ENCODE measurements at regions not wholly inside any gene's neighbourhood (a gene's known extent, or its start where the extent isn't known, plus 50 kb on each side); places are given as distances from the start of the nearest gene placed in this dataset.

DNA sequence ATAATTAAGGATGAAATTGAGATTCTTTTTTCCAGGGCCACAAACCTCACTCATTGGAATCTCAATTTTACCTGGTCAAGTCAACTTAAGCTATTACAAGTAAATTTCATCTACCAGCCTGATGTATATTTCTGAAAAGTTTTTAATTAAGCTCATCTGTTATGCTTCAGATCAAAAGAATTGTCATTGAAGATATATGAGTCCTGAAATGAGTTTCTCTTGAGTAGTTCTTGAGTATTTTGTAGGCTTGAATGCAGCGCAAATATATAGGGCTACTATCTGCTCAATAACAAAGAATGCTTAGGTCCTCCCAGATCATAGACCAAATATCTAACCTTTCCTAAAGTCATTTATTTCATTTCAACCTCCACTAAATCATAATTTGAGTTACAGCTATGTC is 482.2 kb upstream of the ST8SIA4 start:
- no peak for TF ChIP-seq POLR2A (IDR thresholded peaks at IDR 0.05)
- no peak for TF ChIP-seq EP300 (IDR thresholded peaks at IDR 0.05)
- TF ChIP-seq, protein P1, sequence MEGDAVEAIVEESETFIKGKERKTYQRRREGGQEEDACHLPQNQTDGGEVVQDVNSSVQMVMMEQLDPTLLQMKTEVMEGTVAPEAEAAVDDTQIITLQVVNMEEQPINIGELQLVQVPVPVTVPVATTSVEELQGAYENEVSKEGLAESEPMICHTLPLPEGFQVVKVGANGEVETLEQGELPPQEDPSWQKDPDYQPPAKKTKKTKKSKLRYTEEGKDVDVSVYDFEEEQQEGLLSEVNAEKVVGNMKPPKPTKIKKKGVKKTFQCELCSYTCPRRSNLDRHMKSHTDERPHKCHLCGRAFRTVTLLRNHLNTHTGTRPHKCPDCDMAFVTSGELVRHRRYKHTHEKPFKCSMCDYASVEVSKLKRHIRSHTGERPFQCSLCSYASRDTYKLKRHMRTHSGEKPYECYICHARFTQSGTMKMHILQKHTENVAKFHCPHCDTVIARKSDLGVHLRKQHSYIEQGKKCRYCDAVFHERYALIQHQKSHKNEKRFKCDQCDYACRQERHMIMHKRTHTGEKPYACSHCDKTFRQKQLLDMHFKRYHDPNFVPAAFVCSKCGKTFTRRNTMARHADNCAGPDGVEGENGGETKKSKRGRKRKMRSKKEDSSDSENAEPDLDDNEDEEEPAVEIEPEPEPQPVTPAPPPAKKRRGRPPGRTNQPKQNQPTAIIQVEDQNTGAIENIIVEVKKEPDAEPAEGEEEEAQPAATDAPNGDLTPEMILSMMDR (IDR thresholded peaks at IDR 0.05), result no peak
